ENCODE measurements at regions not wholly inside any gene's neighbourhood (a gene's known extent, or its start where the extent isn't known, plus 50 kb on each side); places are given as distances from the start of the nearest gene placed in this dataset.
"Not testable (repeated sequence)": the region's sequence is repeated elsewhere in the genome, so short reads cannot be mapped to it uniquely, and the experiment has no call there.

GRCh38 chr12:5260591-5261086 is 171.3 kb upstream of the NTF3 start:
- DNase-seq (ENCODE audit: low spot score) (no peak), FAIRE-seq (no peak)

- DNase-seq (ENCODE audit: low spot score) = no peak
- FAIRE-seq = no peak
These were observed 169.5 kb upstream of the NTF3 start for GRCh38 chr12:5262450-5262849.

- DNase-seq (ENCODE audit: low spot score) (no peak), FAIRE-seq (no peak)
These were observed 169.0 kb upstream of the NTF3 start for GRCh38 chr12:5262885-5263284.

GRCh38 chr12:5264006-5264405 is 167.9 kb upstream of the NTF3 start:
- FAIRE-seq (no peak), DNase-seq (ENCODE audit: low spot score) (no peak)

GRCh38 chr12:5267603-5268423 is 164.1 kb upstream of the NTF3 start:
- DNase-seq (ENCODE audit: low spot score) = no peak
- no peak for FAIRE-seq

- FAIRE-seq (no peak), DNase-seq (ENCODE audit: low spot score) (no peak)
These were observed 163.3 kb upstream of the NTF3 start for GRCh38 chr12:5268424-5269210.

GRCh38 chr12:5269846-5270245 is 162.1 kb upstream of the NTF3 start:
- no peak for DNase-seq (ENCODE audit: low spot score)
- FAIRE-seq = no peak

GRCh38 chr12:5272018-5272785 is 159.7 kb upstream of the NTF3 start:
- FAIRE-seq = no peak
- DNase-seq (ENCODE audit: low spot score) = no peak

- DNase-seq (ENCODE audit: low spot score) = no peak
- no peak for FAIRE-seq
These were observed 158.2 kb upstream of the NTF3 start for GRCh38 chr12:5273709-5274108.

- FAIRE-seq (no peak), DNase-seq (ENCODE audit: low spot score) (no peak)
These were observed 155.5 kb upstream of the NTF3 start for GRCh38 chr12:5276327-5276880.

GRCh38 chr12:5280086-5280485 is 151.8 kb upstream of the NTF3 start:
- FAIRE-seq = no peak

GRCh38 chr12:5290368-5290767 is 141.5 kb upstream of the NTF3 start:
- DNase-seq (ENCODE audit: low spot score); FAIRE-seq: not testable (repeated sequence)

More at GRCh38 chr12:5280086-5280485, 151.8 kb upstream of the NTF3 start:
- DNase-seq (ENCODE audit: low spot score) = no peak

GRCh38 chr12:5292651-5293050 is 139.3 kb upstream of the NTF3 start:
- FAIRE-seq = no peak
- no peak for DNase-seq (ENCODE audit: low spot score)

- DNase-seq (ENCODE audit: low spot score) (no peak), FAIRE-seq (no peak)
These were observed 138.1 kb upstream of the NTF3 start for GRCh38 chr12:5293773-5294172.

- DNase-seq (ENCODE audit: low spot score) (no peak), FAIRE-seq (no peak)
These were observed 137.4 kb upstream of the NTF3 start for GRCh38 chr12:5294274-5295070.

GRCh38 chr12:5295151-5295550 is 136.8 kb upstream of the NTF3 start:
- peak; percentile 52 for FAIRE-seq

GRCh38 chr12:5295996-5296395 is 135.9 kb upstream of the NTF3 start:
- no peak for DNase-seq (ENCODE audit: low spot score)

More at GRCh38 chr12:5295151-5295550, 136.8 kb upstream of the NTF3 start:
- DNase-seq (ENCODE audit: low spot score) = no peak

GRCh38 chr12:5301539-5301938 is 130.4 kb upstream of the NTF3 start:
- DNase-seq (ENCODE audit: low spot score) (no peak), FAIRE-seq (no peak)

More at GRCh38 chr12:5295996-5296395, 135.9 kb upstream of the NTF3 start:
- no peak for FAIRE-seq

- DNase-seq (ENCODE audit: low spot score) (no peak), FAIRE-seq (no peak)
These were observed 126.5 kb upstream of the NTF3 start for GRCh38 chr12:5305425-5305824.

- DNase-seq (ENCODE audit: low spot score) (no peak), FAIRE-seq (no peak)
These were observed 125.9 kb upstream of the NTF3 start for GRCh38 chr12:5305886-5306545.

Measured in RCC 7860 (cell line).